Activated gamma-delta T cell treated with Interleukin-2 at 50 U/mL for 16 hours (primary cell): ENCODE measurements at regions not wholly inside any gene's neighbourhood (a gene's known extent, or its start where the extent isn't known, plus 50 kb on each side); places are given as distances from the start of the nearest gene placed in this dataset.
"Not testable (repeated sequence)": the region's sequence is repeated elsewhere in the genome, so short reads cannot be mapped to it uniquely, and the experiment has no call there.

ENCODE experiments used
- DNase-seq: peaks from one replicate; pipeline ENCODE4 v3.0.0-alpha.2; 2020

- no peak for DNase-seq
Observed at GRCh38 chr12:128098730-128099129, 168.2 kb upstream of the TMEM132C start.

DNA sequence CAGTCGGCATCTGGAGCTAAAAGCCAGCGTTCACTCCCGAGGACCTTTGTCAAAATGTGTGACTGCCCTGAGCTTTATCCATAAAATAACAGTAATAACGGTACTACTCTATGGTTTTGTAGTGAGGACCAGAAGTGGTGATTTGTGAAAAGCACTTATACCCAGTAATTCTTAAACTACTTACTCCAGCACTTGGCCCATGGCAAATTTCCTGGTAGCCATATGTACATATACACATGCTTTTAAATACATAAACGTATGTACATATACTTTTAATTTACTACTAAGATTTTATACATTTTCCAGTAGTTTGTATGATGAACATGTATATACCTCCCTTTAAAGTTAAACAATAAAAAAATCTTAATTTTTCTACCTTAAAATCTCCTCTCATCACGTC is 163.8 kb upstream of the TMEM132C start:
- no peak for DNase-seq

- DNase-seq, result no peak
Observed at GRCh38 chr12:128109236-128109635, 157.7 kb upstream of the TMEM132C start.

GRCh38 chr12:128109636-128110035 is 157.3 kb upstream of the TMEM132C start:
- DNase-seq, result no peak

DNA sequence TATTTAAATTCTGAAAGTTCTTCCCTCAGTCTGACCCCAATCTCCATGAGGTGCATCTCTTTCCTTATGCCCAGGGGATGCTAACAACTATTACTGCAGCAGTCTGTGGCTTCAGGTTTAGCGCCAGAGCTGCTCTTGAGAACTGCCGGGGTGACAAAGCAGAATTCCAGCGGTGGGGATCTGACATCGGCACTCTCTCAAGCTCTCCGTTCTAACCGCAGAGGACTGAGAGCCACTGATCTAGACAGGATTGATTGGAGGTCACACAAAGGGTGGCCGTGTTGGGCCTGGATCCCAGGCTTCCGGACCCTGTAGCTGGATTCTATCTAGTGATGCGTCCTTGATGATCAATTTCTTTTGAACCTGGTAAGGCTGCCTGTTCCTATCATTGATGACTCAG is 155.6 kb upstream of the TMEM132C start:
- no peak for DNase-seq

GRCh38 chr12:128111951-128112350 is 155.0 kb upstream of the TMEM132C start:
- no peak for DNase-seq

GRCh38 chr12:128113250-128113649 is 153.7 kb upstream of the TMEM132C start:
- not testable (repeated sequence) for DNase-seq

DNA sequence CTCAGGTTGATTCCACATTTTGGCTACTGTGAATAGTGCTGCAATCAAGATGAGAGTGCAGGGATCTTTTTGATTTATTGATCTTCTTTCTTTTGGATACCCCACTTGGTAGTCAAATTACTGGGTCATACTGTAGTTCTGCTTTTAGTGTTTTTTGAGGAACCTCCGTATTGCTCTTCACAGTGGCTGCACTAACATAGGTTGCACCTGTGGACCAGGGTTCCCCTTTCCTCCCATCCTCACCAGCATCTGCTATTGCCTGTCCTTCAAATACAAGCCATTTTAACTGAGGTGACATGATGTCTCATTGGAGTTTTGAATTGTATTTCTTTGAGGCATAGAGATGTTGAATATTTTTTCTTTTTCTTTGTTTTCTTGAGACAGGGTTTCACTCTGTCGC is 152.5 kb upstream of the TMEM132C start:
- DNase-seq, result no peak

DNA sequence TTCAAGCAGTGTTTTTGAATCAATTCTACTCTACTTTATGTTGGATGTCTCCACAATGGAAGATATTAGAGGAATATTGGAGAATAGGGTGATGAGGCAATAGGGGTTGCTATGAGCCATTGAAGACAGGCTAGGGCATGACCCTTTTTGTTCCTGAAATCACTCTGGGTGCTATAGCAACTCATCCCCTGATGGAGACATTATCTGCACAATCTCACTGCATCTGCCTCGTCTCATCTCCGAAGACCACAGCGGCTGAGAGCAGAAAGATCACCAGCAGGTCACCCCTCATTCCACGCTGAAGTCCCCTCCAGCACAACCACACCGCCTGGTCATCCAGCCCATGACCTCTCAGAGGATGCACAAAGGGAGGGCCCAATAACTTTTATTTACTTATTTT is 150.4 kb upstream of the TMEM132C start:
- DNase-seq, result no peak

DNA sequence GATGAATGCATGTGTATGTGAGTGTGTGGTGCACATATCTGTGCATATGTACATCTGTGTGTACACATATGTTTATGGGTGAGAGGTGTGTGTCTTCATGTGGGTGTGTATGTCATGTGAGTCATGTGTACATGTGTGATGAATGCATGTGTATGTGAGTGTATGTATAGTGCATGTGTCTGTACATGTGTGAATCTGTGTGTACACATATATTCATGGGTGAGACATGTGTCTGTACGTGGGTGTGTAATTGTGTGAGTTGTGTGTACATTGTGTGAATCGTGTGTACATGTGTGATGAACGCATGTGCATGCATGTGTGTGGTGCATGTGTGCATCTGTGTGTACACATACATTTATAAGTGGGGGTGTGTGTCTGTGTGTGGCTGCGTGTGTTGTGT is 146.9 kb upstream of the TMEM132C start:
- no peak for DNase-seq

GRCh38 chr12:128121424-128121823 is 145.5 kb upstream of the TMEM132C start:
- no peak for DNase-seq

DNA sequence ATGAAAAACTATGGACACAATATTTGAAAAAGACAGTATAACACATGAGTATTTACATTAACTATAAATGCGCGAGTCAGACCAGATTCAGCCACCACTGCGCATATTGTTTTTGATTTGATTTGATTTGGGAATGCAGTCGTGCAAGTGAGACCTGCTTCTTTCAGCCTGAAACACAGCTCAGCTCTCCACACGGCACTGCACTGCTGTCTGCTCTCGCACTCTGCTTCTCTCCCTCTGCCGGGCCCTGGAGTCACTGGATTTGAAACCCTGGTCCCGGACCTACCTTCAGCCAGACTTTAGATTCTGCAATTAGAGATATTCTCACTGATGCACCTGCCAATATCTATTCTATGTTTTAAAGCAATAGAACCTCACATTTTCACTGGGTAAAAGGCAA is 143.9 kb upstream of the TMEM132C start:
- no peak for DNase-seq

- DNase-seq, result no peak
Observed at GRCh38 chr12:128131955-128132354, 135.0 kb upstream of the TMEM132C start.

DNA sequence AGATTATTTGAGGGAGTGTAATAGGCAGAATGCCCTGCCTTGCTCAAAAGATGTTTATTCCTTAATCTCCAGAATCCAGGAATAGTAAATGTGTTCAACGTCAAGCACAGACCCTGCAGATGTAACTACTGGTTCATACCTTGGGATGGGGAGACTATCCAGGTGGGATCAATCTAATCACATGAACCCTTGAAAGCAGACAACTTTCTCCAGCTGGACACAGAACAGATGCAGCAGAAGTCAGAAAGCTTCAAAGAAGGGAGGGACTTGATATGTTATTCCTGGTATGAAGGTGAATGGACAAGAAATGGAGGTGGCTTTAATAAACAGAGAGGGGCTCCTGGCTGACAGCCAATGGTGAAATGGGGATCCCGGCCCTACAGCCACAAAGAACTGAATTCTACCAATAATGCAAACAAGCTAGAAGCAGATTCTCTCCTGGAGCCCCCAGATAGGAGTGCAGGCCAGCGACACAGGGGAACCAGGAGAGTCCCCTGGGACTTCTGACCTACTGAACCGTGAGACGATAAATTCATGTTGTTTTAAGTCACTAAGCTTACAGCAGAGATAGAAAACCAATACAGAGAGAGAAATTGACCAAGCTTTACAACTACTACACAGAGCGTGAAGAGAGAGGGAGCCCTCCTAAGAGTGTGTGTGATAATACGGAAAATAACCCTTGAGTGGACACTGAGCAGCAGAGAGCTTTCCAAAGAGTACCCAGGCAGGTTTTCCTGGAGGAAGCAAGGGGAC is 133.5 kb upstream of the TMEM132C start:
- DNase-seq, result no peak

DNA sequence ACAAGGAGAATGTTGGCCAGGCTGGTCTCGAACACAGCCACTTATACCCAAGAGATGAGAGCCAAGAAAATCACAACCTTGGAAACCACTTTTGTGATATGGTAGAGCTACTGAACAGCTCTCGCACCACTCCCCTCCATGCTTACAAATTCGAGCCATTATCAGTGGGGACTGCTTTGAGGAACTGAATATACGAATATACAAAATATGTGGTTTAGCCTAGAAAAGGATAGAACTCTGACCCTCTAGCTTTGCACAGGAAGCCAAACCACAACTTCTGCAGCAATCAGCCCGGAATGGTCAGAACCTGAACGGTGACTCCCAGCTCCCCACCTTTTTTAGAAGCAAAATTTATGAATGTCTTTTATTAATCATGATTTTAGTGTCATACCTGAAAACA is 129.8 kb upstream of the TMEM132C start:
- DNase-seq, result no peak

DNA sequence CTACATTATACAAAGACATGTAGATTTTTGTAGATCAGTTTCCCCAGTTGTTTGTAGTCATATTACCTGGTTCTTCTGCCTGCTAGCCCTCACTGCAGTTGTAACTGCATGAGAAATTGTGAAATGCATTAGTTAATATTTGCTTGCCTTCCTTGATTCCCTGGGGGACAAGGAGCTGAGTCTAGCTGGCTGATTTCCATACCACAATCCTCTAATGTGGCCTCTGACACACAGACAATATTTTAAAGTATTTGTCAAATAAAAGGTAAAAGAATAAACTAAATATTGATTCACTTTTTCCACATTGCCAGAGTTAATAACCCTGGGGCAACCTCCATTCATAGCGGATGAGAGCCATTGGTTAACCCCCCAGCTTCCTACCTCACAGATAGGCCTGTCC is 128.8 kb upstream of the TMEM132C start:
- no peak for DNase-seq

GRCh38 chr12:128140551-128140950 is 126.4 kb upstream of the TMEM132C start:
- DNase-seq, result no peak

DNA sequence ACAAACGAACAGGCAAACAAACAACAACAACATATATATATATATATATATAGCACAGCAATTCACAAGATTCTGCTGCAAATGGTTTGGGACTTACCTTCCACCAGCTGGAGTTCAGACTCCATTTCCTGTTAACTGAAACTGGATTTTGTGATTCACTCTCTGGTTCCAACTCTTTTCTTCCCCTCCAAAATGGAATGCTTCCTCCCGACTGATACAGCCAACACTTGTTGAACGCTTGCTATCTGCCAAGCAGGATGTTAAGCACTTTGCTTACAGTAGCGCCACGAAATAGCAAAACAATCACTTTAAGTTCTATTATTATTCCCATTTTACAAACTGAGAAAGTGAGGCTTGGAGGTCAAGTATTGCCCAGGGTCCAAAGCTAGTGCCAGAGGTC is 116.0 kb upstream of the TMEM132C start:
- no peak for DNase-seq

- DNase-seq, result no peak
Observed at GRCh38 chr12:128155571-128155970, 111.4 kb upstream of the TMEM132C start.

DNA sequence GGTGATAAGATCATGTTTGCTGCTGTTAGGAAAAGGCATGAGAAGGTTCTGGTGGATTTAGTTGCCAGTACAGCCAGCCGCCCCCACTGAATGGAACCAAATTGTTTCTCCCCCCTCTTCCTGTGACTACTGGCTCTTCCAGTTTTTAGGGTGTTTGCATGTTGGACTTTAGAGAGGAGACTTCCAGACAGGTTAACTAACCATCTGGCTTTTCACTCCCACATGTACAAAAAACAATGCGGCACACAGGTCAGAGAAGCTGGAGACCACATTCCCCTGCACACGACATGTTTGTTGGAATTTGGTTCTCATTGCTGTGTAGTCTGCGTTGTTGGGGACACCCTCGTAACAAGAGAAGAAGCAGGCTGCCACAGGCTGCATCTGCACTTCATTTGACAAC is 103.9 kb upstream of the TMEM132C start:
- no peak for DNase-seq

- DNase-seq, result no peak
Observed at GRCh38 chr12:128164533-128164932, 102.4 kb upstream of the TMEM132C start.

DNA sequence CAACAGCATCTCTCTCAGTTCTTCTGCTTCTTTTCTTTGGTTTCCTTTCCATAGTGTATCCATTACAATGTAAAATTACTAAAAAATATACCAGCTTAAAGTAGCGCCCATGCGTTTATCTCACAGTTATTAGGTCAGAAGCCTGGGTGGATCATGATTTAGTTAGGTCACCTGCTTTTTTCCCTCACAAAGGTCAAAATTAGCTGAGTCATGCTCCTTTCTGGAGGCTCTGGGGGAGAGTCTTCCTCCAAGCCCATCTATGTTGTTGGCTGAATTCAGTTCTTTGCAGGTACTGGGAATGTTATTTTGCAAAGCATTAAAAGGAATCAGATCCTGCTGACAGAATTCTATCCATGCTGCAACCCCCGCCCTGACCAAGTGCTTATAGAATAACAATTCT is 101.6 kb upstream of the TMEM132C start:
- no peak for DNase-seq

GRCh38 chr12:128168273-128168672 is 98.7 kb upstream of the TMEM132C start:
- no peak for DNase-seq

DNA sequence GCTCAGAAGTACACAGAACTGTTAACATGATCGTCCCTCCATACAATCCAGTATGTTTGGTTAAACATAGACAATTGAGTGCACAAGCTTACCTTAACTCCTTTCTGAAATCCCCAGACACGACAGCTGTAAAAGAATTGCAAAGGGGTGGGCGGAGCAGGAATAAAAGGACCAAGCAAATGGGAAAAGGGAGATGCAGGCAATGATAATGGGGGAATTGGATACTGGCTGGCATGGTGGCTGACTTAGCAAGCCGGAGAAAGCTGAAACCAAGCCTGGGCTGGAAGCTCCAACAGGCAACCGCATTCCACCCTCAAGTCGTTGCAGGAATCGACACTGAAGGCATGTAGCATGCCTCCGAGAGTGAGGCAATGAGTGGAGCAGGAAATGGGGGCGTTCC is 96.8 kb upstream of the TMEM132C start:
- DNase-seq, result no peak

GRCh38 chr12:128178565-128178964 is 88.4 kb upstream of the TMEM132C start:
- no peak for DNase-seq
